ENCODE measurements at regions not wholly inside any gene's neighbourhood (a gene's known extent, or its start where the extent isn't known, plus 50 kb on each side); places are given as distances from the start of the nearest gene placed in this dataset.

DNA sequence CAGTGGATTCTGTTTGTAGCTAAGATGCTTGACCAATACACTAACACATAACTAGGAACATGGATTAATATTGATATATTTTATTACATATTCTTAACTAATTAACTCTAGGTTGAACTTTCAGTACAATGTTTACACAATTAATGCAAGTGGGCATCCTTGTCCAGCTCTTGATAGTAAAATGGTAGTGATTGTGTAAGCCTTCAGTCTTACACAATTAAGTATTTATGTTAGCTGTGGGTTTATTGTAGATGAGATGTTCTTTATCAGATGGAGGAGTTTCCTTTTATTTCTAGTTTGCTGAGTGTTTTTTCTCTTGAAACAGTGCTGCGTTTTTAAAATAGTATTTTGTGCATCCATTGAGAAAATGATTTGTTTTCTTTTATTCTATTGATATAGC lies 1210.8 kb downstream of the CDH12 start:
- no peak for TF ChIP-seq POLR2A (IDR thresholded peaks at IDR 0.05)
- no peak for TF ChIP-seq CTCF (IDR thresholded peaks at IDR 0.05)
- no peak for TF ChIP-seq POLR2AphosphoS5 (IDR thresholded peaks at IDR 0.05)
